C4-2B (cell line): ENCODE measurements at regions not wholly inside any gene's neighbourhood (a gene's known extent, or its start where the extent isn't known, plus 50 kb on each side); places are given as distances from the start of the nearest gene placed in this dataset.
"Not testable (repeated sequence)": the region's sequence is repeated elsewhere in the genome, so short reads cannot be mapped to it uniquely, and the experiment has no call there.

Experiments used
- H3K27ac ChIP-seq: fragments of 450-650 bp; 2 replicates; pipeline ENCODE4 v1.5.1; 2017
- CTCF ChIP-seq: fragments of 450-650 bp; conservative IDR thresholded peaks from 2 replicates; pipeline ENCODE4 v1.5.1; 2017; ENCODE audit warnings: mild to moderate bottlenecking
- ZFX ChIP-seq: fragments of 450-650 bp; IDR thresholded peaks from 2 replicates; pipeline ENCODE4 v1.6.1; 2017

- TF ChIP-seq ZFX (no peak), CTCF (no peak)
Measured at GRCh38 chr13:68540244-68540643, 1310.1 kb upstream of the PCDH9 start.

GRCh38 chr13:68535329-68535728 is 1305.2 kb upstream of the PCDH9 start:
- TF ChIP-seq ZFX (no peak), CTCF (no peak)
- H3K27ac ChIP-seq: no peak overlapping the region

More at GRCh38 chr13:68540244-68540643, 1310.1 kb upstream of the PCDH9 start:
- no peak overlapping the region for H3K27ac ChIP-seq

- not testable (repeated sequence) for H3K27ac ChIP-seq
Measured at GRCh38 chr13:68527167-68527566, 1297.0 kb upstream of the PCDH9 start.

GRCh38 chr13:68523838-68524424 is 1293.8 kb upstream of the PCDH9 start:
- TF ChIP-seq CTCF: no peak
- no peak for TF ChIP-seq ZFX
- H3K27ac ChIP-seq: no peak overlapping the region

- TF ChIP-seq CTCF (no peak), ZFX (no peak)
- H3K27ac ChIP-seq: no peak overlapping the region
Measured at GRCh38 chr13:68522184-68522583, 1292.0 kb upstream of the PCDH9 start.

- H3K27ac ChIP-seq: no peak overlapping the region
- no peak for TF ChIP-seq CTCF
- no peak for TF ChIP-seq ZFX
Measured at GRCh38 chr13:68509734-68510621, 1279.8 kb upstream of the PCDH9 start.

- no peak overlapping the region for H3K27ac ChIP-seq
- TF ChIP-seq CTCF: no peak
- no peak for TF ChIP-seq ZFX
Measured at GRCh38 chr13:68506888-68507551, 1276.9 kb upstream of the PCDH9 start.
